Amygdala (tissue), 56 donors: ENCODE measurements at regions not wholly inside any gene's neighbourhood (a gene's known extent, or its start where the extent isn't known, plus 50 kb on each side); places are given as distances from the start of the nearest gene placed in this dataset.
A peak's percentile ranks its signal among the peaks of the same experiment; 100 is the strongest.

ENCODE experiments used
- DNase-seq, 56 donors: peaks; one replicate each; lab custom pipeline; 2025; lab: John Stamatoyannopoulos, UW

DNA sequence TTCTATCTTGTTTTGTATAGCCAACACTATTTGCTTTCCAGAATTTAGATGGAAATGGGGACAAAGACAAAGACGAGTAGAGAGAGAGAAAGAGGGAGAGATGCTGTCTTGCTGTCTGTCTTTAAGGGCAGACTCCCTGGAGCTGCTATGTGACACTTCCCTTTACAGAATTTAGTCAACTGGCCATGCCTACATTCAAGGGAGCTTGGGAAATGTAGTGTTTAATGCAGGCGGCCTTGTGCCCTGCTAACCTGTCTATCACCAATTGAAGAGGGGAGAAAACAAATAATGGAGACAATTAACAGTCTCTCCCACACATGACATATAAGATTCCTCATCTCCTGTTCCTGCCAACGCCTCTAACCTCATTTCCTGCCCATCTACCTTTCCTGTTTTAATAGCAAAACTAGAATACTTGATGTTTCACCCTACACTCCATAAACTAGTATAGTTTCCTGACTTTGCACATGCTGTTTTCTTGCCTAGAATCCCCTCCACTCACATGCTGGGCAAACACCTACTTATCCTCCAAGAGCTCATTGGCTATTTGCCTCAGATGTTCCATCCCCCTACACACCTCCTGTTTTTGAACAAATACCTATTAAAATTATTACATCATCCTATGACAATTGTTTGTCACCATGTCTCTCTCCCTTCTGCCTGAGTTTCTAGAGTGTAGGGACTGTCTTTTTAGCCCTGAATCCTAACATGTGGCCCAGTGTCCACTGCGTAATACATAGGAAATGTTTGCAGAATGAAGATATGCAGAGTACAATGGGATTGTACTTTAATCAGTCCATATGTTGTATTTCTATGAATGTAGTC lies 117.2 kb downstream of the SLC25A24 start:
- no peak for DNase-seq

DNA sequence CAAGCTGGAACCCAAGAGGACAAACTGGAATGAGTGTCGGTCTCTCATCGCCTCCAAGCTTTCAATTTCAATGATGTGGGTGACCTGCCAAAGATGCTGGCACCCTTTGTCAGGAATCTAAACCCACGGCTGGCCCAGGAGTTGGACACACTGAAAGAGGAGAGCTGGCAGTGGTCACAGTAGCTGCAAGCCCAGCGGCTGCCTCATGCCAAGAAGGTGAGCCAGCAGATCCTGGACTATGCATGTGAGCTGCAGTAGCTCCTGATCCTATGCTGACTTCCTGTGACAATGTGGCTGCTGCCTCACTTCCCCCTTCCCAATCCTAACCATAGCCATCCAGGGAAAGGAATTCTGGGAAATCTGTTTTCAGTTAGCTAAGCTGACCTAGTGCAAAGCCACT lies 117.0 kb upstream of the VAV3 start:
- peak in 43 of 56 donors; percentile 1 to 80 (median 32) for DNase-seq

DNA sequence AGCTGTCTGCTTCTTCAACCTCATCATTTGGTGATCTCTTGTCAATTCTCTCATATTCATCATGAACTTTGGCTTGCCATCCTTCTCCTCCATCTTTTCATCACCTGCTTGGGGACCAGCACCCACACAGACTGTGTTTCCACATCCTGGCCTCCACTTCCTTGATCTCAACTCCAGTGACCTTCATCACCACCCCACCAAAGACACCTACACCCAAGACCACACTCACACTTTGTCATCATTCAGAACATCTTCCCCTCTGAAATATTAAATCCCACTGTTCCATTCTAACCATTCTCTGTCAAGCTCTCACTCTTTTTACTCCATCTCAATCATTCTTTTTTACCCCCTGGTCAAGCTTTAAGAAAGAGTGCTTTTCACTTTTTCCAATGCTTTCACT lies 115.5 kb upstream of the VAV3 start:
- DNase-seq: no peak

DNA sequence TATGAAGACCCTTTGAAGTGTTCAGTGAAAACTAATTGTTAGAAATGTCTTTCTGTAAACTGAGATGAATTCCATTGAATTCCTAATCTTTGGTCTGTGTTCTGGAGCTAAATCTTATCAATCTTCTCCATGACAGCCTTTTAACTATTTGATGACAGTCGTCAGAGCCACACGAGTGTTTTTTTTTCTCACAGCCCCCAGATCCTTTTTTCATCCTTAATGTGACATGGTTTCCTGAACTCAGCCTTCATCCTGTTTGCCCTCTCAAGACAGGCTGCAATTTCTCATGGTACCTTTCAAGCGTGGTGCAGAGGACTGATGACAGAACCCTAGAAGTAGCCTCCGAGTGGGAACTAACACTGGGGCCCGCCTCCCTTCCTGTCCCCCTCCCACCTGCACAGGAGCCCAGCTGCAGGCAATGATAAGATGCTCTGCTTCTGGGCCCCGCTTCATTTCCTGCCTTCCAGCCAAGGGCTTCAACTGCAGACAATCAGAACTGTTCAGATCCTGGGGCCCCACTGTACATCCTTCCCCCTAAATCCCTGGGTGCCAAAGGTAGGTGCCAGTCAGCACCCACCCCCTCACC lies 114.6 kb upstream of the VAV3 start:
- DNase-seq: no peak

DNA sequence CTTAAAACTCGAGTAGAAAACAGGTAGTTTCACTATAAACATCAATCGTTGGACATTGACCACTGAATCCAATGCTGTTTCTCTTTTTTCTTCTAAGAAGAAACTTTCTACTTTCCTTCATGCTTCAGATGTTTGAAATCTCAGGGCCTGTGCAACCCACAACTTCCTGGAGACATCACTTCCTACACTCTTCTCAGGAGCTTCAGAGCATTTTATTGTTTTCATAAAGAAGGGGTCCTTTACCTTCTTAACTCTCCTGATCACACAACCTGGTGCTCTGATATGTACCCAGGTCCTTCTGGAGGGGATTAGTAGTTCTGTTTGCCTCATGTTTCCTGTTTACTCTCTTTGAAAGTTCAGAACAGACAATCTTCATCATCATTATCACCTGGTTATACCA lies 113.0 kb upstream of the VAV3 start:
- no peak for DNase-seq

DNA sequence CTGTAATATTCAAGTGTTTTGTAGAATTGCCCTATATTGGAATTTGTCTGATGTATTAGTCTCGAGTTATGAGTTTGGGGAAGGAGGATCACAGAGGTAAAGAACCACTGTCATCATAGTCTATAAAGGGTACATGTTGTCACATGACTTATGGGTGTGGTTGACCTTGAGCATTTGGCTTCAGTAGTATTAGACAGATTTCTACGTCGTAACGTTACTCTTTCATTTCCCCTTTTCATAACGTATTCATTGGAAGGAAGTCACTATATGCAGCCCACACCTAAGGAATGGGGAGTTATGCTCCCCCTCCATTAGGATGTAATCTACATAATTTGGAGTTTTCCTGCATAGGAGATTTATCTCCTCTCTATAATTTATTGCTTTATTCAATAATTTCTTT lies 110.1 kb upstream of the VAV3 start:
- no peak for DNase-seq

DNA sequence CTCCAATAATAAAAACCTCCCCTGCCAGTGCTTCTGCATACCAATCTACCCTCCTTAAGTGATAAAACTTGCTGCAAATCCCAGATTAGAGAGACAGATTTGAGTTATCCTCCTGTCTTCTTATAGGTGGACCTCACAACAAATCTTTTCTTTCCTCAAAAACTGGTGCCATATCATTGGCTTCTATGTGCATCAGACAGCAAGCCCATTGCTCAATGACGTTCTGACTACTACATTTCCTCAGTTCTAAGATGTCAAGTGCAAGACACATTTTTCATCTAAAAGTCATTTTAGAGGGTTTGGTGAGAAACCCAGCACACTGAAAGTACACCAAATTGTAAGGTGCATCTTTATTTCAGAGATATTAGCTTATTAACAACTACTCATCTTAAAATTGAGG lies 107.8 kb upstream of the VAV3 start:
- no peak for DNase-seq

DNA sequence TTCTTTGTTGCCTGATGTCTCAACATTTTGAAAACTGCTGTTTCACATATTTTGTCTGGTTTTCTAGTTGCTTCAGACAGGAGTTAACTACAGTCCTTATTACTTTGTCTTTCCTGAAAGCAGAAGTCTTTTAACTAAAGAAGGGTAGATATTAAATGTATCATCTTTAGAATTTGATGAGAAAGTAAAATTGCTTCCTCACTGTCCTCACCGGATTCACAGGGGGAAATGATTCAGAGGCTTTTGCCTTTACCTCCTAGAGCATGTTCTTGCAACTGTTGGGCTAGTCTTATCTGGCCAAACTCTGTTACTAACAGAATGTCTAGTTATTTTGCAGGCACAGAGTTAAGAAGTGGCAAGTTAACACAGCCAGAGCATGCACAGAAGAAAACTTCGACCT lies 107.2 kb upstream of the VAV3 start:
- DNase-seq: no peak

DNA sequence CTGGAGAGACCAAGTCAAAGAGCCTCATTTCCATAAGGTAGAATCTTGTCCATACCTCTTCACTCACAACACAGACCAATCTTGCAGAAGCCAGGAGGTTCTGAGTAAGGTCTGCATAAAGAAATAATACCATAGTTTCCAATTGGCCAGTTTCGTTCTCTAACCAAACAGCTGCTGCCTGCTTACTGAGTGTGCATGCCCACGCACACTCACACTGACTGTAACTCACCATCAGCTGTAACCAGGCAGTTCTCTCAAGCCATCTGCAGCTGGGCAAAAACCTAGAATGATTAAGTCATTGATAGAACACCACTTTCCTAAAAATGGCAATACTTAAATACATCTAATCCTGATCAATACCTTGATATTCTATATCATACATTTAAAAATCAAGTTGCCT lies 106.6 kb upstream of the VAV3 start:
- no peak for DNase-seq

DNA sequence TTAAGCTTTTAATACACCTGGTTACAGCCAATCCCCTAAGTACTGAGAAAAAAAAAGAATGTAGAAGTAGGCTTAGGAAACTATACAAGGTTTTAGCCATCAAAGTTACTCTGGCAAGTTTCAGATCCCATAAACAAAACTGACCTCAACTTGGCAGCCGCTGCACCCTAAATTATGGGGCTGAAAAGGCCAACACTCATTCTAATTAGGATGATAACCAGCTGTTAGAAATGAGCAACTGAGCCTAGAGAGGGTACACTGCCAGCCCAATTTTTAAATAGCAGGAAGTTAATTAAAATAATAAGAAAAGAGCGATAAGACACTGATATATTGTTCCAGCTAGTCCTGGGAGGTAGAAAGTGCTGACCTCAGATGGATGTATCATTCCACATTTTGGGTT lies 105.7 kb upstream of the VAV3 start:
- no peak for DNase-seq

DNA sequence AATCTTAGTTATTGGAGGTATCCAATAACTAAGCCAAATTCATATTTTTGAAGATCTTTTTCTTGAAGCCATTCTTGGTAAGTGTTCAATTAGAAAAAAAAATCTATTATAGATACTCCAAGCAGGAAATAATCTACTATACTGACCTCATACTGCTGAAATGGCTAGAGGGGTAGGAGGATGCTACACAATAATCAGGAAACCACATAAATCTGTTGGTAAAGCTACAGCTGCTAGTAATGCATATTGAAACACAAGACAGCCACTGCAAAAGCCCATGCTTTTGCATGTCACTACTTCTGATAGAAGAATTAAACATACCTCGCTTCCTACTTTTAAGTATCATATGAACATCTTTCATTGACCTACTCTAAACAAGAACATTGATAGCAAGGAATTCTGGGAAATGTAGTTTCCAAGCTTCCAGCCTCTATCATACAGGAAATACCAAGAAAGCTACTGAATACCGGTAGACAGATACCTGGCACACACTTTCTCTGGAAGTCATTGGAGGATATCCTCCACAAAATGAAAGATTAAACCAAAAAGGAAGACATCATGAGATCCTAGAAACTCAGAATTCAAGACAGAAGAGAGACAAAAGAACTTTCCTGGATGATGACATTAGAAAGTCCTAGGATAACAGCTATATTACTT lies 103.0 kb upstream of the VAV3 start:
- DNase-seq: no peak

DNA sequence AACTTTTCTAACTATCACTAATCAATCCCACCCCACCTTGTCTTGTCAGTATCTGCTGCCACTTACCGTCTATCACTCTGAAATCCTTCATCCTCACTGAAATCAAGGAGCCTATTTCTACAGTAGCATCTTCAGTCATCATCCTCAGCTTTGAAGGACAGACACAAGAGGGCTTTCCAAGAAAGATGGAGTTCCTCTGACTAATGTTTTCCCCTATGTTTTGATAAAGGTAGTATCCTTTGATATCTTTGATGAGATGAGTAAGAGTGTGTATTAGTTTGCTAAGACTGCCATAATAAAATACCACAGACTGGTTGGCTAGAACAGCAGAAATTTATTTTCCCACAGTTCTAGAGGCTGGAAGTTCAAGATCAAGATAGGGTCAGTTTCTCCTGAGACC lies 101.8 kb upstream of the VAV3 start:
- DNase-seq: no peak

DNA sequence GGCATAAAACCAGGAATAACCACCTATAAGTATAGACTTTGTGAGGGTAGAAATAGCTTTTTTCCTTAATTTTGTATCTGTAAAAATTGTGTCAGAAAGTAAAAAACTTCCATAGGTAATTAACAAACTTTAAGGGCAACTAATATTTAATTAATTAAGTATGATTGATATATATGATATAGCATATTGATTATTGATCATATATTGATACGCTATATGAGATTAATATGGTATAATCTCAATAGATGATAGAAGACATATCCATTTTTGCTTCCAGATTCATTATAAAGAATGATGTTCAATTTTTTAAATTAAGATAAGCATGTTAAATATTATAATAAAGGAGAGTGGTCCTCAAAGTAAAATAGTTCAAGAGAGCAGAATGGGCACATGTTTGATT lies 99.3 kb upstream of the VAV3 start:
- no peak for DNase-seq

DNA sequence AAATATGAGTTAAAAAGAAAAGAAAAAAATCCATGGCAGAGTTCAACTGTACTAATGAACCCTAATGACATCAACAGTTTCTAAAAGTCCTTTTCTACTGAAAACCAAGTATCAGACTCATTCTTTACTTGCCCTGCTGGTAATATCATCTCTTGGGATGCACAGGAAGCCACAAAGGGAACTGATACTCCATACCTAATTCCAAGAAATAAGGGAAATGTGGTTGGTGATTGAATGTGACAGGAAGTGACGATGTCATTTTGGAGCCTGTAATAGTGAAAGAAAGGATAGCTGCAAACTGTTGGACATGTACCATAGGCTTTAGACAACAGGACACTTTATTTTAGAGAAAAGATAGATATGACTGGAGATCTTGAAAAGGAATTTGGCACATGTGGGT lies 98.7 kb upstream of the VAV3 start:
- DNase-seq: no peak

DNA sequence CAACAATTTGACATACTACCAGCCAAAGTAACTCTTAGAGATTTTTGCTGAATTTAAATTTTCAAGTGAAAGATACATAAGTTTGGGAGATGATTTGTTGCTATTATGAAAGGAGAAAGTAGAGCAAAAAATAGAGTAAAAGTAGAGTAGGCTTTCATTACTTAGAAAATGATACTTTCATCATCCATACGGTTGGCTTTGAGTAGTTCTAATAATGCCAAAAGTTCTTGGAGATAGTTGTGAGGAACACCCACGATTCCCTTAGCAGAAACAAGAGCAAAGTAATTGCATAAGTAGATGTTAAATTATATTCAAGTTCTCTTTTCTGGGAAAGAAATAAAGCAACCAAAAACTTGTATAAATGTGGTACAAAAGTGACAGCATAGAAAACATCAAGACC lies 95.0 kb upstream of the VAV3 start:
- DNase-seq: no peak

DNA sequence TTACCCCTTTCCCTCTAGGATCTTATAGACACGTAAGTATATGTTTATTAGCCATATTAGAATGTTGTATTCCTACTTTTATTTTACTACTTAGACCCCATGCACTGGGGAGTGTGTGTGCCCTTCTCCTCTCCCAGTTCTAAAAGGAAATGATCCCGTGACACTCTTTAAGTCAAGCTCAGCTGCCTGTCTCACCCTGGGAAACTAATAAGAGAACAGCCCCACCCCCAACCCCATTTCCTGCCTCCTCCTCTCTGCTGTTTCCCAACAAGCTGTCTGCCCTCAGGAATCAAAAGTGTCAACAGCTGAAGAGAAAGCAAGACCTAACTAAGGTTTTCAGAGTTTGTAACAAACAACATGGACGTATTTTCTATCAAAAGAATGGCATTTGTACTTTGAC lies 92.6 kb upstream of the VAV3 start:
- no peak for DNase-seq

DNA sequence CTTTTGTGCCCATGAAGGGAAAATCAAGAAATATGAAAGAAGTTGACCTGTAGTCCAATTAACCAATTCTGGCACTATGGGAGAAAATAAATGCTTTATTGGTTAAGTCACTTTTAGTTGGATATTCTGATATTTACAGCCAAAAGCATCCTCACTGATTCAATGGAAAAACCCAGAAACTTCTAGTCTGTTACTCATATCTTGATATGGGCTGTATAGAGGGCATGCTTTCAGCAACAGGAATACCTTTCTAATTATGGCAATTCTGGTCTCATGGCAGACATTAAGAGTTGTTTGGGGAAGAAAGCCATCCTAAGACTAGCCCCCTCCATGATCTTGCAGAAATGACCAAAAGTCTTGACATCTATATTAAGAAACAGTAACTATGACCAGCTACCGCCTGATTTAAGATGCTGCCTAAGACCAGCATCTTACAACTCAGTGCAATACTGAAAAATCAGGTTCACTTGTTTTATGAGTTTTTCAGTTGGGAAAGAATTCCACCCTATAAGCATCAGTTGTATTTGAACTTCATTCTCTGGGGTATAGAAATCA lies 91.5 kb upstream of the VAV3 start:
- DNase-seq: no peak

DNA sequence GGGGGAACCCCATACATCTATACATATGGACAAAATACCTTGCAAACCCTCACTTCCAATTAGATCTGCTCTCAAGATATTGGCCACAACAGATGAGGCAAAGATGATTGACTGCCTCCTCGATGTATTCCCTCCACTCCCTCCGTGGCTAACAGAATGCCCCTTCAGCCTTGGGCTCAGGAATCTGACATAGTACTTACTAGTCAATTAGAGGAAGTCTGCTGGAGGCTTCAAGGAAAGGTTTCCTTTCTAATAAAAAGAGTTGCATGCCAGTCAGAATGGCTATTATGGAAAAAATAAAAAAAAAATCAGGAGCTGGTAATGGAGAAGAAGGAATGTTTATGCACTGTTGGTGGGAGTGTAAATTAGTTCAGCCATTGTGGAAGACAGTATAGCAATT lies 90.4 kb upstream of the VAV3 start:
- no peak for DNase-seq

DNA sequence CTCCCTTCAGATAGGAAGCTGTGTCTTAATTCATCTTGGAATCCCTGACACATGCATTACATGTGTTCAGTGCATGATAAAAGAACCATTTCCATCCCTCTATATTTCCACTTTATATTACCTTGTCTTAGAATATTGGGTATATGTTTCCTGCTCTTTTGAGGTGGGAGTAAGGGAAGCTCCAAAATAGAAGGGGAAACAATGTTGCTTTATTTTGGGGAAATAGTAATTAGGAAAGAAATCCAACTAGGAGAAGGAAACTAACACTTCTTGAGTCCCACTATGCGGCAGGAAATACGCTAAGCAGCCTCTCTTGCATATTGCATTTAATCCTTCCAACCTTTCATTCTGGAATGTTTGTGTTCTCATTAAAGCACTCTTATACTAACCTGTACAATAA lies 89.4 kb upstream of the VAV3 start:
- no peak for DNase-seq

DNA sequence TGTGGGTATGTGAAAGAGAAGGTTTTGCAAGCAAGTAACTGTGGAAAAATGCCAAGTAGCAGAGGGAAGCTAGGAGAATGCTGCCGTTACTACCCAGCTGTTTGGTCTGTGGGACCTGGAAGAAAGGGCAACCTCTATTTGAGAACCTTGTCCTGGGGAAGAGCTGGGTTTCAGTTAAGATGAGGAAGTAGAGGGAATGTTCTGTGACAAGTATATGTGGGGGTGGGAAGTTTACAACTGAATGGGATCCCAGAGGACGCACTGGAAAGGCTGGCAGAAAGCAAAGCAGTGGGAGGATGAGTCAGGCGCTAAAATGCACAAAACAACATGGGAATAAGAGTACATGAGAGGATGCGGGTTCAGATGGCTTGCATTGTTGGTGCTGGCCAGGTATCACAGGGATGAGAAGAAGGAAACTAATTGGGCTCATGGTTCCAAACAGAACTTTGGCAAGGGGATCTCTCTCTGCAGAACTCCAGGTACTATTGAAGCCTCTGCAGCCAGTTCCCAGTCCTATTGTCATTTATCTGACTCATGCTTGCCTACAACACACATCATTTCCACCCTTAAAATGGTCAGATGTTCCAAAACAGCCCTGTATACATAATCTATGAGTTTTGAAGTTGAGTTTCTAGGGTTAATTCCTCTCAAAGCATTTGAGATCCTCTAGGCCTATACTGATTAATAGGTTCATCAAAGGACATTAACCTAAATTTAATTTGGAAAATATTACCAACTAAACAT lies 88.5 kb upstream of the VAV3 start:
- peak in 6 of 56 donors; percentile 6 to 23 (median 18) for DNase-seq
